ENCODE measurements at regions not wholly inside any gene's neighbourhood (a gene's known extent, or its start where the extent isn't known, plus 50 kb on each side); places are given as distances from the start of the nearest gene placed in this dataset.

GRCh38 chr18:39057423-39058064, 1491.9 kb upstream of the CELF4 start:
- TF ChIP-seq YY1 (IDR thresholded peaks at IDR 0.05; ENCODE audit: insufficient read depth, insufficient read length) (no peak), ZNF274 (IDR thresholded peaks at IDR 0.05; ENCODE audit: low read depth, low read length) (no peak), SUZ12 (IDR thresholded peaks at IDR 0.05; ENCODE audit: extremely low read depth, insufficient read depth, insufficient read length) (no peak)

Data from NT2/D1 (cell line).